GM23338 (cell line): ENCODE measurements at regions not wholly inside any gene's neighbourhood (a gene's known extent, or its start where the extent isn't known, plus 50 kb on each side); places are given as distances from the start of the nearest gene placed in this dataset.

Experiments used
- ATAC-seq: fragments of 200-7000 bp; cut with Tn5 transposase; 3 replicates; pipeline ENCODE4 v1.9.1; 2020
- DNase-seq: peaks from one replicate; pipeline ENCODE4 v3.0.0-alpha.2; 2015; ENCODE audit warnings: low spot score
- H2AFZ ChIP-seq: fragments of 200-600 bp; sonication (generic); 2 replicates; pipeline ENCODE4 v1.8.0; 2016; ENCODE audit warnings: antibody characterized with exemption, mild to moderate bottlenecking, moderate library complexity
- H3F3A ChIP-seq: fragments of 200-600 bp; sonication (generic); replicated peaks from 2 replicates; pipeline ENCODE4 v1.8.0; 2017; ENCODE audit warnings: antibody characterized with exemption, mixed run types, low read depth
- H3K27ac ChIP-seq: fragments of 200-600 bp; sonication (generic); 2 replicates; pipeline ENCODE4 v1.6.1; 2016; ENCODE audit warnings: low read depth
- H3K27me3 ChIP-seq: fragments of 200-600 bp; sonication (generic); 2 replicates; pipeline ENCODE4 v1.8.0; 2016; ENCODE audit warnings: mild to moderate bottlenecking, mixed run types, moderate library complexity; ENCODE audit not compliant: insufficient read depth
- H3K36me3 ChIP-seq: fragments of 200-600 bp; sonication (generic); 2 replicates; pipeline ENCODE4 v1.8.0; 2016; ENCODE audit warnings: mild to moderate bottlenecking; ENCODE audit not compliant: insufficient read depth
- H3K4me1 ChIP-seq: fragments of 200-600 bp; sonication (generic); 2 replicates; pipeline ENCODE4 v1.8.0; 2016; ENCODE audit warnings: mild to moderate bottlenecking, moderate library complexity; ENCODE audit not compliant: insufficient read depth
- H3K4me2 ChIP-seq: fragments of 200-600 bp; sonication (generic); 2 replicates; pipeline ENCODE4 v1.7.1; 2017; ENCODE audit warnings: mixed run types
- H3K4me3 ChIP-seq: fragments of 200-600 bp; sonication (generic); 2 replicates; pipeline ENCODE4 v1.6.1; 2016; ENCODE audit warnings: mixed run types
- H3K79me2 ChIP-seq: fragments of 200-600 bp; sonication (generic); replicated peaks from 2 replicates; pipeline ENCODE4 v1.8.0; 2017; ENCODE audit warnings: mild to moderate bottlenecking; ENCODE audit not compliant: insufficient read depth
- H3K9me2 ChIP-seq: fragments of 200-600 bp; sonication (generic); 2 replicates; pipeline ENCODE4 v1.8.0; 2017; ENCODE audit not compliant: insufficient read depth
- H4K20me1 ChIP-seq: fragments of 200-600 bp; sonication (generic); replicated peaks from 2 replicates; pipeline ENCODE4 v1.8.0; 2017; ENCODE audit warnings: mild to moderate bottlenecking; ENCODE audit not compliant: insufficient read depth
- H3K27ac Mint-ChIP-seq: 2 replicates; pipeline ENCODE4 v1.8.0; 2020; ENCODE audit warnings: inconsistent platforms, mild to moderate bottlenecking, moderate library complexity, mixed read lengths
- H3K27me3 Mint-ChIP-seq: 3 replicates; pipeline ENCODE4 v1.8.0; 2022; ENCODE audit warnings: low read depth, mild to moderate bottlenecking, moderate library complexity, mixed read lengths, inconsistent platforms; ENCODE audit not compliant: insufficient read depth, poor library complexity
- H3K36me3 Mint-ChIP-seq: 3 replicates; pipeline ENCODE4 v1.8.0; 2021; ENCODE audit warnings: low read depth, mild to moderate bottlenecking, inconsistent platforms, moderate library complexity, mixed read lengths
- H3K4me1 Mint-ChIP-seq: 3 replicates; pipeline ENCODE4 v1.8.0; 2020; ENCODE audit warnings: mild to moderate bottlenecking, inconsistent platforms, mixed read lengths
- H3K4me3 Mint-ChIP-seq: 3 replicates; pipeline ENCODE4 v1.8.0; 2021; ENCODE audit warnings: moderate library complexity, mild to moderate bottlenecking, inconsistent platforms, mixed read lengths
- H3K9me3 Mint-ChIP-seq: 3 replicates; pipeline ENCODE4 v1.8.0; 2020; ENCODE audit warnings: moderate library complexity, mild to moderate bottlenecking, inconsistent platforms, mixed read lengths
- CREB1 ChIP-seq: fragments of 250-450 bp; sonication (Bioruptor Pico); IDR thresholded peaks from 2 replicates; pipeline ENCODE4 v1.5.0; 2020; ENCODE audit warnings: low read depth, mild to moderate bottlenecking, moderate library complexity
- ETS1 ChIP-seq: IDR thresholded peaks from 2 replicates; pipeline ENCODE4 v1.6.1; 2016; ENCODE audit warnings: antibody characterized with exemption
- EZH2 ChIP-seq: fragments of 200-600 bp; sonication (generic); IDR thresholded peaks from one replicate; pipeline ENCODE4 v1.8.0; 2017; ENCODE audit warnings: antibody characterized with exemption, mild to moderate bottlenecking, low read depth; ENCODE audit not compliant: unreplicated experiment
- EZH2phosphoT487 ChIP-seq: fragments of 200-600 bp; sonication (generic); IDR thresholded peaks from one replicate; pipeline ENCODE4 v1.8.1; 2018; ENCODE audit warnings: antibody characterized with exemption; ENCODE audit not compliant: unreplicated experiment
- JUNB ChIP-seq: IDR thresholded peaks from one replicate; pipeline ENCODE4 v1.6.1; 2016; ENCODE audit warnings: antibody characterized with exemption; ENCODE audit not compliant: unreplicated experiment
- NANOG ChIP-seq: IDR thresholded peaks from 2 replicates; pipeline ENCODE4 v1.6.1; 2016; ENCODE audit warnings: antibody characterized with exemption, borderline replicate concordance
- POLR2AphosphoS5 ChIP-seq: IDR thresholded peaks from 2 replicates; pipeline ENCODE4 v1.6.1; 2016; ENCODE audit warnings: antibody characterized with exemption, low read depth
- REST ChIP-seq: IDR thresholded peaks from one replicate; pipeline ENCODE4 v1.6.1; 2018; ENCODE audit warnings: antibody characterized with exemption; ENCODE audit not compliant: unreplicated experiment
- STAT1 ChIP-seq: IDR thresholded peaks from one replicate; pipeline ENCODE4 v1.6.1; 2016; ENCODE audit warnings: antibody characterized with exemption; ENCODE audit not compliant: unreplicated experiment
- ZNF114 ChIP-seq: fragments of 250-450 bp; sonication (Bioruptor Pico); IDR thresholded peaks from 2 replicates; pipeline ENCODE4 v1.5.0; 2020; ENCODE audit warnings: mild to moderate bottlenecking, moderate library complexity
- ZNF331 ChIP-seq: fragments of 250-450 bp; sonication (Bioruptor Pico); IDR thresholded peaks from 2 replicates; pipeline ENCODE4 v1.5.0; 2020; ENCODE audit warnings: low read depth, mild to moderate bottlenecking, moderate library complexity
- ZNF462 ChIP-seq: fragments of 250-450 bp; sonication (Bioruptor Pico); IDR thresholded peaks from 2 replicates; pipeline ENCODE4 v1.5.0; 2020; ENCODE audit warnings: mild to moderate bottlenecking, moderate library complexity
- TF ChIP-seq, protein P1 (sequence below), 2 experiments: fragments of 200-600 bp in 1 of 2; sonication (generic) in 1 of 2; conservative IDR thresholded peaks; 2 replicates each; pipeline versions ENCODE4 v1.5.1 to v1.6.1; 2016 to 2017; ENCODE audit warnings: antibody characterized with exemption in 2 of 2, low read depth in 2 of 2, mild to moderate bottlenecking in 2 of 2, moderate library complexity in 1 of 2

DNA sequence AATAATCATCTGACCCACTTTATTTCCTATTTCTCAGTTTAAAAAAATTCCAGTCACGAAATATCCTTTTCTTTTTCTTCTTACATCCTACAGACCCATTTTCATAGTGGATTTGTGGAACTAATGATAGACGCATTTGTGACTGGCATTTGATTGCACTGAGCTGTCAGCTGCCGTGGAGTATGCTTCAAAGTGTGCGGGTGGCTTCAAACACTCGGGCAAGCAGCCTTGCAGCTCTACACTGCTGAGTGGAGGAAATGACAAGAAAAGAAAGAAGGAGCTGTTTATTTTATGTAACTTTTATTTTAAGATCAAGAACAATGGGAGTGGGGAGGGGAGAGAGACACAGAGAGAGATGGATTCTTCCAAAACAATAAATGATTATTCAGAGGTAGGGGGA lies 112.8 kb upstream of the NAP1L1 start:
- Histone ChIP-seq H4K20me1 (no peaks in the 10 kb centered on the region), H3K4me3 (no peak overlapping the region), H2AFZ (no peak overlapping the region), H3K27ac (no peak overlapping the region), H3K4me1 (no peaks in the 10 kb centered on the region), H3F3A (no peaks in the 10 kb centered on the region), H3K4me2 (no peak overlapping the region), H3K9me2 (peaks cover 8% of the 10 kb centered on the region; the same call in 1 of the 2 replicates), H3K27me3 (no peaks in the 10 kb centered on the region), H3K36me3 (peaks cover 8% of the 10 kb centered on the region), H3K79me2 (no peaks in the 10 kb centered on the region)
- TF ChIP-seq NANOG (no peak), EZH2phosphoT487 (no peak), EZH2 (no peak), ZNF462 (CRISPR knock-in tag) (no peak), CREB1 (CRISPR knock-in tag) (no peak), ZNF114 (CRISPR knock-in tag) (no peak), REST (no peak), ETS1 (no peak), JUNB (no peak), POLR2AphosphoS5 (no peak), ZNF331 (no peak), STAT1 (no peak)
- TF ChIP-seq, protein P1, sequence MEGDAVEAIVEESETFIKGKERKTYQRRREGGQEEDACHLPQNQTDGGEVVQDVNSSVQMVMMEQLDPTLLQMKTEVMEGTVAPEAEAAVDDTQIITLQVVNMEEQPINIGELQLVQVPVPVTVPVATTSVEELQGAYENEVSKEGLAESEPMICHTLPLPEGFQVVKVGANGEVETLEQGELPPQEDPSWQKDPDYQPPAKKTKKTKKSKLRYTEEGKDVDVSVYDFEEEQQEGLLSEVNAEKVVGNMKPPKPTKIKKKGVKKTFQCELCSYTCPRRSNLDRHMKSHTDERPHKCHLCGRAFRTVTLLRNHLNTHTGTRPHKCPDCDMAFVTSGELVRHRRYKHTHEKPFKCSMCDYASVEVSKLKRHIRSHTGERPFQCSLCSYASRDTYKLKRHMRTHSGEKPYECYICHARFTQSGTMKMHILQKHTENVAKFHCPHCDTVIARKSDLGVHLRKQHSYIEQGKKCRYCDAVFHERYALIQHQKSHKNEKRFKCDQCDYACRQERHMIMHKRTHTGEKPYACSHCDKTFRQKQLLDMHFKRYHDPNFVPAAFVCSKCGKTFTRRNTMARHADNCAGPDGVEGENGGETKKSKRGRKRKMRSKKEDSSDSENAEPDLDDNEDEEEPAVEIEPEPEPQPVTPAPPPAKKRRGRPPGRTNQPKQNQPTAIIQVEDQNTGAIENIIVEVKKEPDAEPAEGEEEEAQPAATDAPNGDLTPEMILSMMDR (conservative IDR thresholded peaks at IDR 0.05; ENCODE audit: low read depth in 2 of 2): no peak
- Mint-ChIP-seq H3K27ac (no peak overlapping the region), H3K4me1 (no peaks in the 10 kb centered on the region), H3K4me3 (no peak overlapping the region), H3K27me3 (no peaks in the 10 kb centered on the region), H3K36me3 (peaks cover 8% of the 10 kb centered on the region; the same call in 2 of the 3 replicates), H3K9me3 (peaks cover 25% of the 10 kb centered on the region)
- ATAC-seq: no peak
- DNase-seq: no peak
